DOHH2 (cell line): ENCODE measurements at regions not wholly inside any gene's neighbourhood (a gene's known extent, or its start where the extent isn't known, plus 50 kb on each side); places are given as distances from the start of the nearest gene placed in this dataset.

Source experiments
- EZH2phosphoT487 ChIP-seq: fragments of 200-600 bp; sonication (generic); IDR thresholded peaks from 2 replicates; pipeline ENCODE4 v1.6.1; 2017; ENCODE audit warnings: borderline replicate concordance, mild to moderate bottlenecking, antibody characterized with exemption, low read length, moderate library complexity, mixed read lengths
- TF ChIP-seq, protein P1 (sequence below): fragments of 200-600 bp; sonication (generic); IDR thresholded peaks from one replicate; pipeline ENCODE4 v1.5.1; 2014; ENCODE audit warnings: antibody characterized with exemption, mild to moderate bottlenecking, low read depth, low read length; ENCODE audit not compliant: poor library complexity, severe bottlenecking

DNA sequence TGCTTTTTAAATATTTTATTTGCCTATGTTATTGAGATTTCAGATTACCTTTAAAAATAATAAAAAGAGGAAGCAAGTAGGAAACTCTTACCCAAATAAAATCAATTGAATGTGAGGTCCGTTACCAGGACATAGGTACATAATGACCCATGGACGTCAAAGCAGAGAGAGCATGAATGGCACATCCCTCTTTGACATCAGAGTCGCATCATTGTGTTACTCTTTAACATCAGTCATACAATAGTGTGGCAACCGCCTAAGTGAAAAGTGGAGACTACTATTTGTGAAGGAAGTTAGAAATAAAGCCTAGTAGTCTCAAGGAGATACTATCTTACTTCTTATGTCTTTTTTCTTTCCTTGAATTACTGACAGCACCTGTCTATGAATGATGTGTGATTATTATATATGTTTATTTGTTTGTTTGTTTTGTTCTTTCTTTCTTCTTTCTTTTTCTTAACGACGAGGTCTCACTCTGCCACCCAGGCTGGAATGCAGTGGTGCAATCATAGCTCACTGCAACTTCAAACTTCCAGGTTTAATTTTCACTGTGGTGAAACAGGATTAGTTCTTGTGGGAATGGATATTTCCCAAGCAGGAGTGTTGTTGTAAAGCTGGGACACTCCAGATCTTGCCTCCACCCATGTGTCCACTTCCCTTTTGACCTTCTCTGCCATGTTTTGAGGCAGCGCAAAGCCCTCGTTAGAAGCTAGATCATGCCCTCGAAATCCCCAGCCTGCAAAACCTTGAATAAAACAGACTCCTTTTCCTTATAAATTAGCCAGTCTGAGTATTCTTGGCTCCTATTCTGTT lies 407.2 kb upstream of the NETO1 start:
- TF ChIP-seq, protein P1, sequence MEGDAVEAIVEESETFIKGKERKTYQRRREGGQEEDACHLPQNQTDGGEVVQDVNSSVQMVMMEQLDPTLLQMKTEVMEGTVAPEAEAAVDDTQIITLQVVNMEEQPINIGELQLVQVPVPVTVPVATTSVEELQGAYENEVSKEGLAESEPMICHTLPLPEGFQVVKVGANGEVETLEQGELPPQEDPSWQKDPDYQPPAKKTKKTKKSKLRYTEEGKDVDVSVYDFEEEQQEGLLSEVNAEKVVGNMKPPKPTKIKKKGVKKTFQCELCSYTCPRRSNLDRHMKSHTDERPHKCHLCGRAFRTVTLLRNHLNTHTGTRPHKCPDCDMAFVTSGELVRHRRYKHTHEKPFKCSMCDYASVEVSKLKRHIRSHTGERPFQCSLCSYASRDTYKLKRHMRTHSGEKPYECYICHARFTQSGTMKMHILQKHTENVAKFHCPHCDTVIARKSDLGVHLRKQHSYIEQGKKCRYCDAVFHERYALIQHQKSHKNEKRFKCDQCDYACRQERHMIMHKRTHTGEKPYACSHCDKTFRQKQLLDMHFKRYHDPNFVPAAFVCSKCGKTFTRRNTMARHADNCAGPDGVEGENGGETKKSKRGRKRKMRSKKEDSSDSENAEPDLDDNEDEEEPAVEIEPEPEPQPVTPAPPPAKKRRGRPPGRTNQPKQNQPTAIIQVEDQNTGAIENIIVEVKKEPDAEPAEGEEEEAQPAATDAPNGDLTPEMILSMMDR = no peak
- TF ChIP-seq EZH2phosphoT487 = no peak
